Smooth muscle cell (in vitro differentiated cells): ENCODE measurements at regions not wholly inside any gene's neighbourhood (a gene's known extent, or its start where the extent isn't known, plus 50 kb on each side); places are given as distances from the start of the nearest gene placed in this dataset.

Experiments used
- DNase-seq: peaks from one replicate; lab custom pipeline; 2025; ENCODE audit not compliant: unreplicated experiment; lab: John Stamatoyannopoulos, UW
- H2AFZ ChIP-seq: fragments of 200-600 bp; sonication (generic); 2 replicates; pipeline ENCODE4 v1.6.0; 2016; ENCODE audit warnings: antibody characterized with exemption, low read depth, mild to moderate bottlenecking
- H3F3A ChIP-seq: fragments of 200-600 bp; sonication (generic); 2 replicates; pipeline ENCODE4 v1.6.0; 2017; ENCODE audit warnings: antibody characterized with exemption, low read depth
- H3K27ac ChIP-seq: fragments of 200-600 bp; sonication (generic); 2 replicates; pipeline ENCODE4 v1.5.1; 2016; ENCODE audit warnings: low read depth, mild to moderate bottlenecking
- H3K27me3 ChIP-seq: fragments of 200-600 bp; sonication (generic); 2 replicates; pipeline ENCODE4 v1.6.1; 2016; ENCODE audit warnings: low read depth, mild to moderate bottlenecking
- H3K36me3 ChIP-seq: fragments of 200-600 bp; sonication (generic); 2 replicates; pipeline ENCODE4 v1.5.1; 2016; ENCODE audit warnings: low read depth
- H3K4me1 ChIP-seq: fragments of 200-600 bp; sonication (generic); 2 replicates; pipeline ENCODE4 v1.5.1; 2016; ENCODE audit warnings: low read depth
- H3K4me2 ChIP-seq: fragments of 200-600 bp; sonication (generic); 2 replicates; pipeline ENCODE4 v1.6.0; 2016; ENCODE audit warnings: mild to moderate bottlenecking
- H3K4me3 ChIP-seq: fragments of 200-600 bp; sonication (generic); 2 replicates; pipeline ENCODE4 v1.5.1; 2016; ENCODE audit warnings: mild to moderate bottlenecking
- H3K79me2 ChIP-seq: fragments of 200-600 bp; sonication (generic); 2 replicates; pipeline ENCODE4 v1.6.0; 2016; ENCODE audit warnings: low read depth, mild to moderate bottlenecking
- H3K9ac ChIP-seq: fragments of 200-600 bp; sonication (generic); 2 replicates; pipeline ENCODE4 v1.6.0; 2016; ENCODE audit warnings: low read depth
- H3K9me3 ChIP-seq: fragments of 200-600 bp; sonication (generic); replicated peaks from 2 replicates; pipeline ENCODE4 v1.5.1; 2016; ENCODE audit warnings: low read depth
- H4K20me1 ChIP-seq: fragments of 200-600 bp; sonication (generic); 2 replicates; pipeline ENCODE4 v1.6.0; 2016; ENCODE audit warnings: low read depth
- WGBS: methylation state at CpG from one replicate; pipeline ENCODE4 v1.1.7; 2016; ENCODE audit warnings: low lambda C conversion rate; 5-methylcytosine and 5-hydroxymethylcytosine counted together
- TF ChIP-seq, protein P1 (sequence below): fragments of 200-600 bp; sonication (generic); IDR thresholded peaks from 2 replicates; pipeline ENCODE4 v1.5.1; 2017; ENCODE audit warnings: borderline replicate concordance, mild to moderate bottlenecking, antibody characterized with exemption; ENCODE audit not compliant: insufficient read depth, poor library complexity, severe bottlenecking

DNA sequence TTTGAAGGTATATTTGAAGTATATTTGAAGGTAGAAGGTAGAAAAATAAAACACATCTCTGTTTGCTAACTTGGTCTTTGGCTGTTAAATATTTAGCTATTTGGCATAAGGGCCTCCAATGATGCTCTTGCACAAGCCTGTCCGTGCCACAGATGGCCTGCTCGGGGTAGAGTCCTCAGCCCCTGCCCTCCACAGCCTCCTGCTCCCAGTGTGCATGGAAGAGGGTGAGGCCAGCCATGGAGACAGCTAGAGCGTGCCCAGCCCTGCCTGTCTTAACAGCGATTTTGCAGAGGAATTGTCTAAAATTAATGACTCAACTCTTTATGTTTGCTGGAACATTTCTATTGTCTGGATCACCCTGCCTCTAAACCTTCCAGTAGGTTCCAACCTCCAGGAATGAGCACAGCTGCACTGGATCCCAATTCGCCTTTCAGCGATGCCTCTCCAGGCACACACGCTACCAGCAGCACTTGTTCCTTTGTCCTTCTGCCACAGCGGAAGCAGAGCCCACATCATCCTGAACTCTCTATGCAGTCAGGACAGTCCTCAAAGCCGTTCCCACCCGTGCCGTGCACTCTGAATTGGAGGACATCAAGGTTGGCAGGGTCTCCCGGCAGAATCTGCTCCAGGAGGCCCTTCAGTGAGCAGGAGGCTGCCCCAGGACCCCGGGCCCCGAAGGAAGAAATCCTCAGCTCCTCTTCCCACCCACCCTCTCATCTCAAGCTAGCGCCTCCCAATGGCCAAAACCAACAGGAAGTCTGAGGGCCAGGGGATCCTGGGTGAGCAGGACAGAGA is 254.0 kb upstream of the IRX1 start:
- no peak overlapping the region for H3K27ac ChIP-seq
- no peak overlapping the region for H3K4me3 ChIP-seq
- no peak for DNase-seq
- H3K79me2 ChIP-seq = no peaks in the 10 kb centered on the region
- WGBS = 95% methylated on average over 15 of the region's 15 CpGs
- no peaks in the 10 kb centered on the region for H3K9me3 ChIP-seq
- H3K27me3 ChIP-seq = no peaks in the 10 kb centered on the region
- H3K4me2 ChIP-seq = no peak overlapping the region
- no peak overlapping the region for H3K9ac ChIP-seq
- H2AFZ ChIP-seq = no peak overlapping the region
- no peaks in the 10 kb centered on the region for H4K20me1 ChIP-seq
- H3K4me1 ChIP-seq = no peaks in the 10 kb centered on the region
- H3F3A ChIP-seq = no peaks in the 10 kb centered on the region
- TF ChIP-seq, protein P1, sequence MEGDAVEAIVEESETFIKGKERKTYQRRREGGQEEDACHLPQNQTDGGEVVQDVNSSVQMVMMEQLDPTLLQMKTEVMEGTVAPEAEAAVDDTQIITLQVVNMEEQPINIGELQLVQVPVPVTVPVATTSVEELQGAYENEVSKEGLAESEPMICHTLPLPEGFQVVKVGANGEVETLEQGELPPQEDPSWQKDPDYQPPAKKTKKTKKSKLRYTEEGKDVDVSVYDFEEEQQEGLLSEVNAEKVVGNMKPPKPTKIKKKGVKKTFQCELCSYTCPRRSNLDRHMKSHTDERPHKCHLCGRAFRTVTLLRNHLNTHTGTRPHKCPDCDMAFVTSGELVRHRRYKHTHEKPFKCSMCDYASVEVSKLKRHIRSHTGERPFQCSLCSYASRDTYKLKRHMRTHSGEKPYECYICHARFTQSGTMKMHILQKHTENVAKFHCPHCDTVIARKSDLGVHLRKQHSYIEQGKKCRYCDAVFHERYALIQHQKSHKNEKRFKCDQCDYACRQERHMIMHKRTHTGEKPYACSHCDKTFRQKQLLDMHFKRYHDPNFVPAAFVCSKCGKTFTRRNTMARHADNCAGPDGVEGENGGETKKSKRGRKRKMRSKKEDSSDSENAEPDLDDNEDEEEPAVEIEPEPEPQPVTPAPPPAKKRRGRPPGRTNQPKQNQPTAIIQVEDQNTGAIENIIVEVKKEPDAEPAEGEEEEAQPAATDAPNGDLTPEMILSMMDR = no peak
- no peaks in the 10 kb centered on the region for H3K36me3 ChIP-seq

DNA sequence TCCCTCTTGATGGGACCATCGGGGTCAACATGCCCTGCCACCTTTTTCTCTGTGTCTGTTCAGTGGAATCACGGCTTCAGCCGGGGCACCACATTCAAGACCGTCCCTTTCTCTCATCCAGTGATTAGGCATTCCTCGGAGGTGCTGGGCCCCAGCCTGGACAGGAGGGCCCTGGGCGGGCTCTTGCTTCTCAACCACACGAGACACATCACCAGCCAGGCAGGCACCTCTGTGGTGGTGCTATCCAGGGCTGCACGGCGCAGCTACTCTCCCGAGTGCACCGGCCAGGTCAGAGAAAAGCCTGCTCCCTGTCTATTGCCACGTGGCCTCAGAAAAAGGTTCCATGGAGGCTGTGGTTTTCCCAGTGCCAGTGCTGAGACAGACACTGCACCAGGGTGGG is 255.2 kb upstream of the IRX1 start:
- 81% methylated on average over 12 of the region's 12 CpGs for WGBS
- TF ChIP-seq, protein P1 = no peak
- Histone ChIP-seq H3K4me3 (no peak overlapping the region), H3F3A (no peaks in the 10 kb centered on the region), H2AFZ (no peak overlapping the region), H3K36me3 (no peaks in the 10 kb centered on the region), H3K79me2 (no peaks in the 10 kb centered on the region), H3K27me3 (no peaks in the 10 kb centered on the region), H4K20me1 (no peaks in the 10 kb centered on the region), H3K4me2 (no peak overlapping the region), H3K9me3 (no peaks in the 10 kb centered on the region), H3K4me1 (no peaks in the 10 kb centered on the region), H3K27ac (no peak overlapping the region), H3K9ac (no peak overlapping the region)
- no peak for DNase-seq

DNA sequence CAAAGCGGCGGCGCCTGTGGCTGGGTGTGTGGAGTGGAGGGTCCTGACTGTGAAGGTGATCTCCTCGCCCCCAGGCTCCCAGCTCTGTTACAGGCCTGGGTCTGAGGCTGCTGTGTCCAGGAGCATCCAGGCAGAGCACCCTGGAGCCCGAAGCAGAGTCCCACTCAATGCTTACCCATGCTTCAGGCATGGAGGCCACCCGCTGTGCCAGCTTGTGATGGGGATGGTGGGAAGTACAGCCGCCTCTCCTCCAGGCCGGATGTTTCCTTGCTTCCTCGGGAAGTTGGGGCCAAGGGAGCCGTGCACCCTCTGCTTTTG is 255.9 kb upstream of the IRX1 start:
- no peak overlapping the region for H3K27ac ChIP-seq
- H3F3A ChIP-seq = no peaks in the 10 kb centered on the region
- no peak for DNase-seq
- no peaks in the 10 kb centered on the region for H3K9me3 ChIP-seq
- H3K4me1 ChIP-seq = no peaks in the 10 kb centered on the region
- H4K20me1 ChIP-seq = no peaks in the 10 kb centered on the region
- no peaks in the 10 kb centered on the region for H3K27me3 ChIP-seq
- TF ChIP-seq, protein P1 = no peak
- H3K79me2 ChIP-seq = no peaks in the 10 kb centered on the region
- no peak overlapping the region for H3K4me2 ChIP-seq
- H2AFZ ChIP-seq = no peak overlapping the region
- H3K36me3 ChIP-seq = no peaks in the 10 kb centered on the region
- no peak overlapping the region for H3K9ac ChIP-seq
- WGBS = 92% methylated on average over 10 of the region's 10 CpGs
- H3K4me3 ChIP-seq = no peak overlapping the region
